A673 (cell line): ENCODE measurements at regions not wholly inside any gene's neighbourhood (a gene's known extent, or its start where the extent isn't known, plus 50 kb on each side); places are given as distances from the start of the nearest gene placed in this dataset.

Experiments
- BruUV-seq: library from RNA; stranded (reverse); fragments of 400-500 nt; replicated peaks from 2 replicates; lab custom pipeline; 2021; lab: Mats Ljungman, UMichigan
- CTCF ChIA-PET: fragments of 300-600 bp; sonication (Branson Sonifier 250); formaldehyde crosslinking; loops from one replicate; lab custom pipeline; 2022; ENCODE audit warnings: antibody characterized with exemption; lab: Charles Lee
- POLR2A ChIA-PET: fragments of 300-600 bp; sonication (Branson Sonifier 250); formaldehyde crosslinking; loops from one replicate; lab custom pipeline; 2022; ENCODE audit warnings: antibody characterized with exemption; ENCODE audit not compliant: low non-redundant PET; lab: Charles Lee
- DNase-seq: peaks from one replicate; pipeline ENCODE4 v3.0.0-alpha.2; 2015; ENCODE audit warnings: low spot score
- H3K27ac ChIP-seq: fragments of 200-600 bp; sonication (generic); 2 replicates; pipeline ENCODE4 v1.5.1; 2016; ENCODE audit warnings: mixed run types, low read depth, mild to moderate bottlenecking, mixed read lengths, antibody characterized with exemption, low read length; ENCODE audit not compliant: poor library complexity, severe bottlenecking
- H3K27me3 ChIP-seq: fragments of 200-600 bp; sonication (generic); replicated peaks from 2 replicates; pipeline ENCODE4 v1.6.1; 2017; ENCODE audit warnings: mixed run types, low read depth, mild to moderate bottlenecking, mixed read lengths, antibody characterized with exemption, low read length; ENCODE audit not compliant: insufficient read depth, poor library complexity
- H3K36me3 ChIP-seq: fragments of 200-600 bp; sonication (generic); 2 replicates; pipeline ENCODE4 v1.6.1; 2016; ENCODE audit warnings: mixed run types, mild to moderate bottlenecking, mixed read lengths, antibody characterized with exemption, low read length; ENCODE audit not compliant: insufficient read depth, poor library complexity, severe bottlenecking
- H3K4me1 ChIP-seq: fragments of 200-600 bp; sonication (generic); 2 replicates; pipeline ENCODE4 v1.6.1; 2017; ENCODE audit warnings: mixed run types, mild to moderate bottlenecking, mixed read lengths, antibody characterized with exemption, low read length; ENCODE audit not compliant: insufficient read depth, poor library complexity, severe bottlenecking
- H3K4me3 ChIP-seq: fragments of 200-600 bp; sonication (generic); 2 replicates; pipeline ENCODE4 v1.5.1; 2016; ENCODE audit warnings: low read depth, mixed run types, mild to moderate bottlenecking, mixed read lengths, low read length; ENCODE audit not compliant: poor library complexity, severe bottlenecking
- H3K9me3 ChIP-seq: fragments of 200-600 bp; sonication (generic); 2 replicates; pipeline ENCODE4 v1.6.1; 2016; ENCODE audit warnings: mixed run types, low read depth, mild to moderate bottlenecking, mixed read lengths, antibody characterized with exemption, low read length; ENCODE audit not compliant: poor library complexity, severe bottlenecking
- CTCF ChIP-seq: fragments of 300-800, 200-600 bp; sonication (generic); conservative IDR thresholded peaks from 2 replicates; pipeline ENCODE4 v1.5.1; 2017; ENCODE audit warnings: low read depth, mild to moderate bottlenecking, antibody characterized with exemption, low read length, moderate library complexity, mixed read lengths
- EZH2 ChIP-seq: fragments of 200-600 bp; sonication (generic); IDR thresholded peaks from 2 replicates; pipeline ENCODE4 v1.6.1; 2017; ENCODE audit warnings: borderline replicate concordance, low read depth, mild to moderate bottlenecking, mixed read lengths, antibody characterized with exemption, low read length; ENCODE audit not compliant: poor library complexity, severe bottlenecking
- intact Hi-C: fragments of 100-400 bp; cut with micrococcal nuclease; formaldehyde crosslinking; loops from one replicate; pipeline ENCODE4 v1.10.0; 2022; ENCODE audit not compliant: unreplicated experiment

- Histone ChIP-seq H3K27me3 (peaks cover 25% of the 10 kb centered on the region), H3K4me3 (no peak overlapping the region), H3K36me3 (no peaks in the 10 kb centered on the region), H3K27ac (no peak overlapping the region), H3K4me1 (no peaks in the 10 kb centered on the region), H3K9me3 (no peaks in the 10 kb centered on the region)
- no TSS peak for BruUV-seq
- POLR2A ChIA-PET: no interaction called here
- TF ChIP-seq CTCF (no peak), EZH2 (no peak)
- CTCF ChIA-PET: no interaction called here
- no peak for DNase-seq
- intact Hi-C loops: loop anchor here (10.0 kb wide), 1 partner anchor 468 kb away; no protein-coding TSS in a partner anchor
These were observed 417.1 kb upstream of the GOLIM4 start for GRCh38 chr3:168512802-168513201.

- ChIA-PET POLR2A (no interaction called here), CTCF (interaction anchor here (0.6 kb wide), 1 partner anchor 353 kb away, joined by 3 read pairs; no protein-coding TSS in a partner anchor)
- peaks cover 23% of the 10 kb centered on the region for H3K27me3 ChIP-seq
- no peak overlapping the region for H3K4me3 ChIP-seq
- H3K9me3 ChIP-seq: no peaks in the 10 kb centered on the region
- H3K27ac ChIP-seq: no peak overlapping the region
- TF ChIP-seq EZH2 (no peak), CTCF (peak; percentile 59)
- BruUV-seq: no TSS peak
- no peaks in the 10 kb centered on the region for H3K36me3 ChIP-seq
- intact Hi-C loops: loop anchor here (1.0 to 10.0 kb wide), 2 partner anchors 336 to 467 kb away; no protein-coding TSS in a partner anchor
- DNase-seq: peak; percentile 12
- H3K4me1 ChIP-seq: no peaks in the 10 kb centered on the region
These were observed 415.8 kb upstream of the GOLIM4 start for GRCh38 chr3:168511428-168512014.

- H3K9me3 ChIP-seq: no peaks in the 10 kb centered on the region
- POLR2A ChIA-PET: no interaction called here
- no peak for DNase-seq
- intact Hi-C loops: no loop called here
- no peaks in the 10 kb centered on the region for H3K4me1 ChIP-seq
- TF ChIP-seq EZH2: no peak
- TF ChIP-seq CTCF: no peak
- no peaks in the 10 kb centered on the region for H3K36me3 ChIP-seq
- no peak overlapping the region for H3K27ac ChIP-seq
- H3K4me3 ChIP-seq: no peak overlapping the region
- CTCF ChIA-PET: no interaction called here
- BruUV-seq: no TSS peak
- peaks cover 29% of the 10 kb centered on the region for H3K27me3 ChIP-seq
These were observed 410.9 kb upstream of the GOLIM4 start for GRCh38 chr3:168506589-168506988.
